Activated naive CD4-positive, alpha-beta T cell treated with anti-CD3 and anti-CD28 coated beads, Interleukin-2, amount 10 ng/mL, durations not matched to agents 7 days and 5 days (primary cell): ENCODE measurements at regions not wholly inside any gene's neighbourhood (a gene's known extent, or its start where the extent isn't known, plus 50 kb on each side); places are given as distances from the start of the nearest gene placed in this dataset.
"Not testable (repeated sequence)": the region's sequence is repeated elsewhere in the genome, so short reads cannot be mapped to it uniquely, and the experiment has no call there.

ENCODE experiments used
- CTCF ChIA-PET: fragments of 350-600 bp; sonication (Branson Sonifier 250); formaldehyde crosslinking; loops from one replicate; lab custom pipeline; 2021; ENCODE audit warnings: antibody characterized with exemption; lab: Charles Lee
- DNase-seq: peaks from one replicate; pipeline ENCODE4 v3.0.0-alpha.2; 2020
- H3K27ac Mint-ChIP-seq: one replicate; pipeline ENCODE4 v1.8.0; 2021; ENCODE audit warnings: mild to moderate bottlenecking, moderate library complexity, mixed read lengths
- H3K27me3 Mint-ChIP-seq: one replicate; pipeline ENCODE4 v1.8.0; 2021; ENCODE audit warnings: mild to moderate bottlenecking, mixed read lengths
- H3K36me3 Mint-ChIP-seq: one replicate; pipeline ENCODE4 v1.8.0; 2021; ENCODE audit warnings: mixed read lengths
- H3K4me1 Mint-ChIP-seq: one replicate; pipeline ENCODE4 v1.8.0; 2021; ENCODE audit warnings: mixed read lengths
- H3K4me3 Mint-ChIP-seq: one replicate; pipeline ENCODE4 v1.8.0; 2021; ENCODE audit warnings: mild to moderate bottlenecking, moderate library complexity, mixed read lengths
- H3K9me3 Mint-ChIP-seq: one replicate; pipeline ENCODE4 v1.8.0; 2021; ENCODE audit warnings: mixed read lengths

DNA sequence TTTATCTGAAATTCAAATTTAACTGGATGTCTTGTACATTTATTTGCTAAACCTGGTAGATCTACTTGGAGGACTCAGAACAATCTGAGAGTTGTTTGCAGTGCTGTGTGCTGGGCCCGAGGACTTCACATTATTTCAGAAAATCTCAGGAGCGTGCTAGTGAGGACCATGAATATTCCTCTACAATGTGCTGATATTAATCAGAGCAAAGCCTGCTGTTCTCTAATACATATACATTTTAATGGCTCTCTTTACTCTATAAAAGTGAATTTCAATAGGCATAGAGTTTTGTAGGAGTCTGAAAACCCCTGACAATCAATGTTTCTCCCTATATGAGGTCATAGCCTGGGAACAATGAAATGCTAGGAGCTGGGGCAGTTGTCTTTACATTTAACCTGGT lies 144.3 kb downstream of the NEDD1 start:
- no peaks in the 10 kb centered on the region for H3K4me1 Mint-ChIP-seq
- no peaks in the 10 kb centered on the region for H3K36me3 Mint-ChIP-seq
- no peak overlapping the region for H3K4me3 Mint-ChIP-seq
- H3K27me3 Mint-ChIP-seq = peaks cover 6% of the 10 kb centered on the region
- peaks cover 2% of the 10 kb centered on the region for H3K9me3 Mint-ChIP-seq
- no peak for DNase-seq
- H3K27ac Mint-ChIP-seq = no peak overlapping the region
- CTCF ChIA-PET = no interaction called here

DNA sequence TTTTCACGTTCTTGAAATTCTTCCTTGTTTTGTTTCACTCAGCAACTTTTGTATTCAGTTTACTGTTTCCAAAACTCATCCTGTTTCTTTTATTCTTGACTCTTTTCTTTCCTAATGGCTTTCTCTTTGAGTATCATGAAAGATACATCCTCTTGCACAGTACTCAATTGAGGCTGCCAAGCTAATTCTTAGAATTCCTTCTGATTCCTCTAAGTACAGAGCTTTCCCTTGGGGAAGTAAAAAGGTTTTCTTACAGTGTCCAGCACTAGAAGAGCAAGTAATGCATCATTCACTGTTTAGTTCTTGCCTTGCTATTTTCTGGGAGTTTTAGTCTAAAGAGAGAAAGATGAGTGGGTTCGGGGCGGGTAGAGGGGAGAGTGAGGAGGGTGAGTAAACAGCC lies 154.1 kb downstream of the NEDD1 start:
- CTCF ChIA-PET = no interaction called here
- H3K27ac Mint-ChIP-seq = no peak overlapping the region
- H3K9me3 Mint-ChIP-seq = no peaks in the 10 kb centered on the region
- H3K4me3 Mint-ChIP-seq = no peak overlapping the region
- no peaks in the 10 kb centered on the region for H3K4me1 Mint-ChIP-seq
- no peaks in the 10 kb centered on the region for H3K36me3 Mint-ChIP-seq
- no peaks in the 10 kb centered on the region for H3K27me3 Mint-ChIP-seq
- DNase-seq = no peak

DNA sequence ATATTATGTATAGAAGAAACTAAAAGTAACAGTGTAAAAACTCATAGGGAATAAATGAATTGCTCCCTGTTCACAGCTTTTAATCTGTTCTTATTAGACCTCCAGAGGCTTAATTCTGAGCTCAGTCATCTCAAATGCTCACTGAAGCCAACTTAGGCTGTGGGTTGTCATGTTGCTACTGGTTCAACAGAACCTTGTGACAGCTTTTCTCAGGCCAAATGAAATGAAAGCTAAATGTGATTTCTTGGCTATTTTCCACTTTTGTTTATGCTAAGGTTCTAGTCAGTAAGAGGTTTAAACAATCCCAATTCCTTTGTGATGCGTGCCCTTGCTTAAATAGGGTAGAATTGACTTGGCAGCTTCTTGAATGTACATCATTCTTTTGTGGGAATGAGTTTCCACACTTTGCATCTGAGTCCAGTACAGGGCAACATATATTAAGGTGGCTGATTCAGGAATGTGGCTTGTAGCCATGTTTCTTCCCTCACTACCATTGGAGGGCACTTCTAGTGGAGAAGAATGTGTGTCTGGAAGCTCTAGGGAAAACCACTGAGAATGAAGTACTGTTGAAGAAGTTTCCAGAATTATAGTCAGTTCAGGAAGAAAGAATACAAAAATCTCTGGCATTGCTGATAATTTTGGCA lies 156.4 kb downstream of the NEDD1 start:
- no peaks in the 10 kb centered on the region for H3K4me1 Mint-ChIP-seq
- no peaks in the 10 kb centered on the region for H3K9me3 Mint-ChIP-seq
- CTCF ChIA-PET = no interaction called here

DNA sequence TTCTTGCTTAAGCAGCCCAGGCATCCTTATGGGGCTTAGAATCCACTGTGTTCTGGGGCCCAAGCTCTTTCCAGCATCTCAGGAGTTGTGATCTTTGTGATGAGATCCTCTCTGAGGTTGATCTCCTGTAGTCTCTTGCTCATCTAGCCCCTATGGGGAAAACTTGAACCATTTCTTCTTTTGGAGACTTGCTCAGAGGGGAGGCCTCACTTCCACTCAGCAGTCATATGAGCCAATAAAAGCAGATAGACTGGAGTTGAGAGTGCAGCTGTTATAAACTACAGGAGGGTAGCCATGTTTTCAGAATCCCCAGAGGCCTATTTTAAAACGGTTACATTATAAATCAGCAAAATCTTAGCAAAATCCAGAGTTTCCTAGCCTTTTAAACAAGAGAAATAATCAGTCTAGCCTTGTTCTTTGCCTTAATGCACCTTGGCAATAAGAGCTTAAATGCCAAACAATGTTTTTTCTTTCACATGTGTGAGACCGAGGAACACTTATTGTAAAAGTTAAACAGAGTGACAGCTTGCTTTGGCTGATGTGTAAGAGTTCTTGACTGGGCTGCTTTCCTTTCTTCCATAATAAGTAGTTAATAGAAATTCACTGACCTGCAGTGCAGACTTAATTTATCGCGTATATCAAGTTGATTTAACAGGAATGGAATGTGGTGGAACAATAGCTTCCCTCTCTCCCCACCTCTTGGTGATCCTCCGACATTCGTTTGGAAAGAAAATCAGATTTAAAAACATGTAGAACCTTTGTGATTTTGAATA lies 168.3 kb downstream of the NEDD1 start:
- no peaks in the 10 kb centered on the region for H3K27me3 Mint-ChIP-seq
- no peaks in the 10 kb centered on the region for H3K4me1 Mint-ChIP-seq
- no peak overlapping the region for H3K27ac Mint-ChIP-seq
- H3K9me3 Mint-ChIP-seq = no peaks in the 10 kb centered on the region
- no peak overlapping the region for H3K4me3 Mint-ChIP-seq
- DNase-seq = no peak
- no peaks in the 10 kb centered on the region for H3K36me3 Mint-ChIP-seq
- CTCF ChIA-PET = no interaction called here

More for the DNA sequence above, 156.4 kb downstream of the NEDD1 start:
- Mint-ChIP-seq H3K36me3 (no peaks in the 10 kb centered on the region), H3K4me3 (no peak overlapping the region), H3K27ac (no peak overlapping the region), H3K27me3 (no peaks in the 10 kb centered on the region)
- no peak for DNase-seq

DNA sequence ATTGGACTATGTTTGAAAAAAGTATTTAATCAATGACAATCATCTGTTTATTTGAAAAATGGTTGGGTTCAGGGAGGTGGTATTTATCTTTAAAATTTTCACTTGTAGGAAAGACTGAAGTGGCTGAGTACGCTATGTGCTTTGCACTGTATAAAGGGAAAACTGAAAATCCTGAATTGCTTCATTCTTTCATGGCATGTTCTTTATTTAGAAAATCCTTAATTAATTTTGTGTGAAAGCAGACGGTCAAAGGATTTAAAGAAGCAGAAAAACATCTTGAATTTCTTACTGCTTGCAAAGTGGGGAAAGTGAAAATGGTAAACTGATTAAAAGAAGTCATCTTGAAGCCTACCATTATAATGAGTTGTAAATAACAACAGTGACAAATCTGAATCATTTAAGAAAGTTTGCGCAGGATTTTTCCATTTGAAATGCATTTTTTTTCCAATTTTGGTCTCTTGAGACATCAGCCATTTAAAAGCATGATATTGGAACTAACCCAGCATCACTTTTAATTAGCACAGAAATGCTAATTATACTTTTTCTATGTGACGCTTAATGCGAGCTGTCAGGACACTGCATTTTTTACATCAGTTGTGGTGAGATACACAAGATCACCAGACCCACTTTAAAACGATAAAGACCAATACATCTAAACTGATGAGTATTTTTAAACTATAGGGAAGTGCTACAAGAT lies 169.0 kb downstream of the NEDD1 start:
- H3K4me1 Mint-ChIP-seq = no peaks in the 10 kb centered on the region
- H3K4me3 Mint-ChIP-seq = no peak overlapping the region
- H3K9me3 Mint-ChIP-seq = no peaks in the 10 kb centered on the region
- CTCF ChIA-PET = no interaction called here
- H3K27ac Mint-ChIP-seq = no peak overlapping the region
- H3K27me3 Mint-ChIP-seq = no peaks in the 10 kb centered on the region
- no peak for DNase-seq
- H3K36me3 Mint-ChIP-seq = no peaks in the 10 kb centered on the region

DNA sequence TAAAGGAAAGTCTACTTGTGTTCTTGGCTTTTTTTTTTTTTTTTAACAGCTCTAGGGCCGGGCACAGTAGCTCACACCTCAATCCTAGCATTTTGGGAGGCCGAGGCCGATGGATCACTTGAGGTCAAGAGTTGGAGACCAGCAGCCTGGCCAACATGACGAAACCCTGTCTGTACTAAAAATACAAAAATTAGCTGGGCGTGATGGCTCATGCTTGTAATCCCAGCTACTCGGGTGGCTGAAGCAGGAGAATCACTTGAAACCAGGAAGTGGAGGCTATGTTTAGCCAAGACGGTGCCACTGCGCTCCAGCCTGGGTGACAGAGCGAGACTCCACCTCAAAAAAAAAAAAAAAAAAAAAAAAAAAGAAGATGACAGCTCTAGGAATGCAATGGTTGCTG lies 169.9 kb downstream of the NEDD1 start:
- H3K27me3 Mint-ChIP-seq, H3K4me1 Mint-ChIP-seq, H3K9me3 Mint-ChIP-seq, H3K27ac Mint-ChIP-seq, H3K36me3 Mint-ChIP-seq, H3K4me3 Mint-ChIP-seq, CTCF ChIA-PET, DNase-seq: not testable (repeated sequence)

DNA sequence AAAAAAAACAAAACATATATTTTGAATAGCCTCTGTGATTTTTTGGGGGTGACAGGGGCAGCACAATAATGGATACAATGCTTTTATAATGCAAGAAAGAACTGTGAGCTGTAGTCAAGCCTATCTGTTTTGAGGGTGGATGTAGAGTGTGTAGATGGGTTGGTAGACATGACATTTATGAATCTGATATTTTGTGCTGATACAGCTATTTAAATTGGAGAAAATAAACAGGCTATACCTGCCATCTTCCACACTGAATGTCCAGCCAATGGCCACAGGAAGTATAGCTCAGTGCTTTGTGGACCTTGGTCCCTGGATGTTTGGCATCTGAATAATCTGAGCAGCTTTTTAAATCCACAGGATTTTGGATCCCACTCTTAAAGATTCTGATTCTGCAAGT lies 175.0 kb downstream of the NEDD1 start:
- no peaks in the 10 kb centered on the region for H3K9me3 Mint-ChIP-seq
- CTCF ChIA-PET = no interaction called here
- H3K4me1 Mint-ChIP-seq = no peaks in the 10 kb centered on the region
- DNase-seq = no peak
- no peak overlapping the region for H3K4me3 Mint-ChIP-seq
- no peak overlapping the region for H3K27ac Mint-ChIP-seq
- H3K27me3 Mint-ChIP-seq = no peaks in the 10 kb centered on the region
- H3K36me3 Mint-ChIP-seq = no peaks in the 10 kb centered on the region

DNA sequence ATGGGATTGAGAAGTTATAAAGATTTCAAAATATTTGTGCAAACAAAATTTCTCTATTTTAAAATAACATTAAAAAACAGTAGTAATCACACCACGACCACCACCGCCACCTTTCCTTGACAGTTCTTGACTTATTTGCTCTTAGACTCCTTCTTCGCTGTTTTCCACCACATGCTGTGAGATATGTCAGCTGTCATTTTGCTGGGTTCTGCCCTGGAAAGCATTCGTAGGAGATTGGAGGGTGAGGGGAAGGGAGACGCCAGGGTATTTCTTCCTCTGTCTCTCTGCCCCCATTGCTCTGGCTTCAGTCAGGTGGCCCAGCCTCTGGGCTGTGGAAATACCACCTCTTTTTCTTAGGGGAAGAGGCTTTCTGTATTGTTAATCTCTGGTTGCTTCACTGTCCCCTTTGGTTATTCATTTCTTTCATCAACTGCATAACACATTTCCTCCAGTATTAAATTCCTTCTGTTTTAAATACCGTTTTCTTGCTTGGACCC lies 186.2 kb downstream of the NEDD1 start:
- Mint-ChIP-seq H3K4me1 (no peaks in the 10 kb centered on the region), H3K9me3 (no peaks in the 10 kb centered on the region), H3K27me3 (no peaks in the 10 kb centered on the region), H3K36me3 (no peaks in the 10 kb centered on the region), H3K4me3 (no peak overlapping the region), H3K27ac (no peak overlapping the region)
- CTCF ChIA-PET = no interaction called here
- no peak for DNase-seq

DNA sequence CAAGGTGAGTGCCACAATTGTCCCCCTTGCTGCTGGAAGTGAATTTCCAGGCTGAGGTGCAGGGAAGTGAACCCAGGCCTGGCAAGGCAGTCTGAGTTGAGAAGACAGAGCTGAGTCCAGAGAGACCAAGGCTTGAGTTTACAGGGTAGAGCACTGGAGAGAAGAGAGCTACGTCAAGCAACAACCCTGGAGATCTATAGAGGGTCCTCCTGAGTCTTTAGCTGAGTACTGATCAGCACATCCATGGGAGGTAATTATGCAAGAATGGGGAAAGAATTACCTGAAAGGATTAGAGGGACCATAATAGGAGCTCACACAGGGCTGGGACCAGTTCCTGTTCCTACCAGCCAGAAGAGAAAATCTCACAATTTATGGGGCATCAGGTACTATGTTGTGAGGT lies 190.7 kb downstream of the NEDD1 start:
- Mint-ChIP-seq H3K27ac (no peak overlapping the region), H3K27me3 (no peaks in the 10 kb centered on the region), H3K9me3 (no peaks in the 10 kb centered on the region), H3K4me3 (no peak overlapping the region), H3K4me1 (no peaks in the 10 kb centered on the region), H3K36me3 (no peaks in the 10 kb centered on the region)
- no peak for DNase-seq
- CTCF ChIA-PET = no interaction called here

DNA sequence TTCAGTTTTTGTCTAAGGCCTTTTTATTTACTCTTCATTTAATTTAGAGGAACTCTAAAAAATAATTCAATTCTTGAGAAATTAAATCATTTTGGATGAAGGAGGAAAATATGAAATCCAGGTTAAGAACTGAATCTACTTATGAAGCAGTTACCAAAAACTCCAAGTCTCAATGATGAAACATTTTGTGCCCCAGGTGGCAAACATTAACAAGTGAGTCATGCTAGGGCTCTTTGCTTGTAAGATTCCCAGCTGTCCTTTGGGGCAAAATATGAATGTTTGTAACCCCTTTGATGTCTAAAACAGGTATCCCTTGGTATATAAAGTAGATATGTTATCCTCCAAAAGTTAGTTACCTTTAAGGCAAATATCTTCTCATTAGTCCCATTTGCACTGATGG lies 202.4 kb downstream of the NEDD1 start:
- CTCF ChIA-PET = no interaction called here
- Mint-ChIP-seq H3K27me3 (no peaks in the 10 kb centered on the region), H3K9me3 (no peaks in the 10 kb centered on the region), H3K36me3 (no peaks in the 10 kb centered on the region), H3K4me3 (no peak overlapping the region), H3K27ac (no peak overlapping the region), H3K4me1 (peaks cover 3% of the 10 kb centered on the region)
- no peak for DNase-seq

DNA sequence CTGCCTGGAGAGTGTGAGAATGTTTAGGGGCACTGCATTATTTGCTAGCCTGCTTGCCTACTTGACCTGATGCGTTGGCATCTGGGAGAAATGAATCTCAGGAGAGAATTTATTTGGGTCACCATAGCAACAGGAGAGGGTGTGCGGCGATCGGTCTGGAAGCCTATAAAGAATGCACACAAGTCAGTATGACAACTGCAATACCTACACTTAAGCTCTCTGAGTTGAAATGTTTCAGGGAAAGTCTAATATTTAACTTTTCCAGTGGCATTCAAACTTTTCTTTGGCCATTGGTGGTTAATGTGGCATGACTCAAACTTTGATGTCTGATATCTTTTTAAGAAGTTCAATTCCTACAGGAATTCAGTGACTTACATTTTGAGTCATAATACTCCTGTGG lies 205.1 kb downstream of the NEDD1 start:
- no peak overlapping the region for H3K27ac Mint-ChIP-seq
- H3K36me3 Mint-ChIP-seq = no peaks in the 10 kb centered on the region
- CTCF ChIA-PET = no interaction called here
- H3K9me3 Mint-ChIP-seq = no peaks in the 10 kb centered on the region
- H3K27me3 Mint-ChIP-seq = no peaks in the 10 kb centered on the region
- no peak for DNase-seq
- no peaks in the 10 kb centered on the region for H3K4me1 Mint-ChIP-seq
- no peak overlapping the region for H3K4me3 Mint-ChIP-seq

DNA sequence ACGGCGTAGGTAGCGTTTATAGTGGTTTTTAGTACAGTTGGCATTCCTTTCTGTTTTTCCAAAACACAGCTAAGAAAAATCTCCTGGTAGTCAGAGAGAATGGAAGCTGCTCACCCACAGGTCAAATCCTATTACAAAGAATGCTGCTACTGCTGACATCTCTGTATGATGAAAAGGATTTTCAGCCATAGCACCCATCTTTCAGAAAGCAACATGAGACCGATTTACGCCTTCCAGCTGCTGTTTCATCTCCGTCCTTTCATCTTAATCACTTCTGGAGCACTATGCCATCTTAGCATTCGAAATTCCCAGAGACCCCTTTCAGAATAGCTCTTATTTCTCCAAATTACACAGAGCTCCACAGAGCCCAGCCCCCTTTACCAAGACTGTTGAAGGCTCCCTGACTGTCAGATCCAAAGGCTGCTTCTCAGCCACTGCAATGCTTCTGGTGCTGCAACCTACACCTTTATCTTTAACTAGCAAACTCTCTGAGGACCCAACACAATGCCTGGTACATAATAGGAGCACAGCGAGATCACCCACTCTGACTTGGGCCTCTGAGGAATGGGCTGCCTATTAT lies 211.8 kb downstream of the NEDD1 start:
- H3K27me3 Mint-ChIP-seq = no peaks in the 10 kb centered on the region
- DNase-seq = no peak
- no peak overlapping the region for H3K27ac Mint-ChIP-seq
- no peaks in the 10 kb centered on the region for H3K4me1 Mint-ChIP-seq
- no peaks in the 10 kb centered on the region for H3K9me3 Mint-ChIP-seq
- H3K36me3 Mint-ChIP-seq = no peaks in the 10 kb centered on the region
- no peak overlapping the region for H3K4me3 Mint-ChIP-seq
- CTCF ChIA-PET = no interaction called here

DNA sequence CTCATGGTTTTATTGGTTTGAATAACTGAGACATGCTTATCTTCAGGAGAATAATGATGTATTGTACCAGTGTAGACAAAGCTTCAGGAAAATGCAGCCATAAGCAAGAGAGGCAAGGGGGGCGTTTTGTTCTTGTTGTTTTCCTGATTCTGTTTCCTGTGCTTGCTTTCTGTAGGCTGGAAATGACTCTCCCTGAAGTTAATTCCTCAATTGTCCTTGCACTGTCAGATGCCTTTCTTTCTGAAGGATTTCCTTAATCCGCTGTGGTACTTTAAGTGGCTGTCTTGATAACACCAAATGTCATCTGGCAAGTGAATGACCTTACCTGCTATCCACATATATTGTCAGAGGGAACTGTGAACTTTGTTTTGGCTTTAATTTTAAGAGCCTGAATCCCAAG lies 220.0 kb downstream of the NEDD1 start:
- no peaks in the 10 kb centered on the region for H3K9me3 Mint-ChIP-seq

DNA sequence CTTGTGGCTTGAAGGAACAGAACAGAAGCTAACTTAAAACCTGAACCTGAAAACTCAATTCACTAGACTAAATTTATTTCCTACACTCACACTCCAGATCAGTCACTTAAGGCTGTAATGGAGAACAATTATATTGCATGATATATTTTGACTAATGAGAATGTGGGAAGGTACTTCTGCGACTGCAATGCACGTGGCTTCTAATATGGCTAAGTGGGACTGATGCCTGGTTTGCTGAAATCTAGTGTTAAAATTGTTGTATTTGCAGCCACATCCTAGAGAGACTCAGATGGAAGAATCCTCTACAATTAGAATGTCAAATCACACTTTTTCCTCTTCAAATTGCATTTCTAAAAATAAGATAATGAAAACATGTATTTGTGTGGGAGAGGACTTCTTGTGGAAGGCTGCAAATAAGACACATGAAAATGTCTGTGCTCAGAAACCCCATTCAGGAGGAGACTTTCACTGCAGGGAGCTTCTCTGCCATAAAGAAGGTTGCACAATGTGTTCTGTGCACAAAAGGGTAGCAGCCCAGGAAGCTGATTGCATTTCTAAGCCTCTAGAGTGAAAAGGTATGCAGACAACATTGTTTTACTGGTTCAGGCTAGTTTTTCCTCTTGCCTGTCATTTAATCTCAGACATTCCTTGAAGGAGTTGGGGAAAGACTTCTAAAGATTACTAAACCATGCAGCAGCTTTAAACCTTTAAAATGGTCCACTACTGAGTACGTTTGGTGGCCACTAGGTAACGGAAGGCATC lies 224.3 kb downstream of the NEDD1 start:
- no peak for DNase-seq
- no peaks in the 10 kb centered on the region for H3K9me3 Mint-ChIP-seq
- CTCF ChIA-PET = no interaction called here
- no peaks in the 10 kb centered on the region for H3K4me1 Mint-ChIP-seq
- no peaks in the 10 kb centered on the region for H3K36me3 Mint-ChIP-seq
- H3K27me3 Mint-ChIP-seq = no peaks in the 10 kb centered on the region
- H3K4me3 Mint-ChIP-seq = no peak overlapping the region
- H3K27ac Mint-ChIP-seq = no peak overlapping the region

More for the DNA sequence above, 220.0 kb downstream of the NEDD1 start:
- Mint-ChIP-seq H3K27me3 (no peaks in the 10 kb centered on the region), H3K4me3 (no peak overlapping the region), H3K27ac (no peak overlapping the region), H3K4me1 (no peaks in the 10 kb centered on the region), H3K36me3 (no peaks in the 10 kb centered on the region)
- no peak for DNase-seq
- CTCF ChIA-PET = no interaction called here
